ENCODE measurements at regions not wholly inside any gene's neighbourhood (a gene's known extent, or its start where the extent isn't known, plus 50 kb on each side); places are given as distances from the start of the nearest gene placed in this dataset.

GRCh38 chr2:205877496-205877895, 195.2 kb downstream of the NRP2 start:
- Histone ChIP-seq H3K9me3 (ENCODE audit: control insufficient read depth, insufficient read depth, low read depth, low read length) (no peaks in the 10 kb centered on the region), H3K4me1 (ENCODE audit: control insufficient read depth, insufficient read depth, low read length) (no peaks in the 10 kb centered on the region), H3K4me3 (ENCODE audit: low read depth, low read length) (no peak overlapping the region), H3K36me3 (ENCODE audit: control insufficient read depth in 2 of 2, insufficient read depth in 1 of 2, low read length in 2 of 2) (no peaks in the 10 kb centered on the region), H3K27ac (ENCODE audit: extremely low read depth, low read depth, low read length) (no peak overlapping the region)
- ChIA-PET CTCF (interaction anchor here (0.6 to 0.8 kb wide), 3 partner anchors 34 to 49 kb away, joined by 3 read pairs; no protein-coding TSS in a partner anchor), POLR2A (no interaction called here)
- TF ChIP-seq ZNF202 (tag by site-specific recombination; IDR thresholded peaks at IDR 0.05; ENCODE audit: borderline replicate concordance) (no peak), ZSCAN30 (tag by site-specific recombination; IDR thresholded peaks at IDR 0.05) (no peak), PRDM4 (tag by site-specific recombination; IDR thresholded peaks at IDR 0.05) (no peak)

- Histone ChIP-seq H3K27ac (ENCODE audit: extremely low read depth, low read depth, low read length) (no peak overlapping the region), H3K9me3 (ENCODE audit: control insufficient read depth, insufficient read depth, low read depth, low read length) (no peaks in the 10 kb centered on the region), H3K36me3 (ENCODE audit: control insufficient read depth in 2 of 2, insufficient read depth in 1 of 2, low read length in 2 of 2) (no peaks in the 10 kb centered on the region), H3K4me3 (ENCODE audit: low read depth, low read length) (no peak overlapping the region), H3K4me1 (ENCODE audit: control insufficient read depth, insufficient read depth, low read length) (no peaks in the 10 kb centered on the region)
- TF ChIP-seq PRDM6 (tag by site-specific recombination; IDR thresholded peaks at IDR 0.05) (no peak), ZNF398 (tag by site-specific recombination; IDR thresholded peaks at IDR 0.05) (no peak), ZSCAN5A (tag by site-specific recombination; IDR thresholded peaks at IDR 0.05) (no peak), SALL2 (tag by site-specific recombination; IDR thresholded peaks at IDR 0.05; ENCODE audit: borderline replicate concordance) (no peak), SCRT2 (tag by site-specific recombination; IDR thresholded peaks at IDR 0.05) (0 out of 2 replicates have a peak, but pooled peaks have one; percentile 15), ZNF24 (tag by site-specific recombination; IDR thresholded peaks at IDR 0.05) (no peak)
- ChIA-PET POLR2A (no interaction called here), CTCF (interaction anchor here (0.6 to 1.1 kb wide), 3 partner anchors 9 to 200 kb away, joined by 3 to 4 read pairs (median 3); no protein-coding TSS in a partner anchor)
Measured at GRCh38 chr2:205876127-205876526, 193.8 kb downstream of the NRP2 start.

- Histone ChIP-seq H3K9me3 (ENCODE audit: control insufficient read depth, insufficient read depth, low read depth, low read length) (no peaks in the 10 kb centered on the region), H3K36me3 (ENCODE audit: control insufficient read depth in 2 of 2, insufficient read depth in 1 of 2, low read length in 2 of 2) (no peaks in the 10 kb centered on the region), H3K27ac (ENCODE audit: extremely low read depth, low read depth, low read length) (no peak overlapping the region), H3K4me1 (ENCODE audit: control insufficient read depth, insufficient read depth, low read length) (no peaks in the 10 kb centered on the region), H3K4me3 (ENCODE audit: low read depth, low read length) (no peak overlapping the region)
- TF ChIP-seq ZNF146 (tag by site-specific recombination; IDR thresholded peaks at IDR 0.05) (no peak), ATF2 (tag by site-specific recombination; IDR thresholded peaks at IDR 0.05; ENCODE audit: low read depth) (no peak), ZNF544 (tag by site-specific recombination; IDR thresholded peaks at IDR 0.05) (no peak), SCRT2 (tag by site-specific recombination; IDR thresholded peaks at IDR 0.05) (no peak), MYNN (tag by site-specific recombination; IDR thresholded peaks at IDR 0.05; ENCODE audit: borderline replicate concordance) (no peak), ZNF664 (tag by site-specific recombination; IDR thresholded peaks at IDR 0.05) (no peak), YY1 (tag by site-specific recombination; IDR thresholded peaks at IDR 0.05) (no peak), ZNF677 (tag by site-specific recombination; IDR thresholded peaks at IDR 0.05) (no peak), ZNF645 (tag by site-specific recombination; IDR thresholded peaks at IDR 0.05) (no peak), ZNF670 (tag by site-specific recombination; IDR thresholded peaks at IDR 0.05; ENCODE audit: low read depth) (no peak)
- POLR2A ChIA-PET, result no interaction called here
- CTCF ChIA-PET, result interaction anchor here (0.7 to 1.3 kb wide), 3 partner anchors 12 to 584 kb away, joined by 3 to 7 read pairs (median 5); no protein-coding TSS in a partner anchor
Measured at GRCh38 chr2:205872716-205873115, 190.4 kb downstream of the NRP2 start.
